Adrenal gland (tissue), 5 donors: ENCODE measurements at regions not wholly inside any gene's neighbourhood (a gene's known extent, or its start where the extent isn't known, plus 50 kb on each side); places are given as distances from the start of the nearest gene placed in this dataset.

Source experiments
- POLR2A ChIP-seq, 2 donors: fragments of 450-650 bp; IDR thresholded peaks; one replicate each; pipeline ENCODE4 v1.6.1; 2017; ENCODE audit warnings: antibody characterized with exemption in 2 of 2, mild to moderate bottlenecking in 2 of 2, moderate library complexity in 1 of 2
- TF ChIP-seq, protein P1 (sequence below), 6 experiments: fragments of 450-650 bp in 4 of 6; fragments of 200-600 bp in 2 of 6; sonication (generic) in 1 of 6; IDR thresholded peaks; 1 replicate in 5 of 6; 2 replicates in 1 of 6; pipeline versions ENCODE4 v1.5.1 to v1.8.0; 2016 to 2021; ENCODE audit warnings: antibody characterized with exemption in 6 of 6, mild to moderate bottlenecking in 2 of 6, moderate library complexity in 1 of 6
- donor health status: DM: no; HTN: no; CAD: no.

DNA sequence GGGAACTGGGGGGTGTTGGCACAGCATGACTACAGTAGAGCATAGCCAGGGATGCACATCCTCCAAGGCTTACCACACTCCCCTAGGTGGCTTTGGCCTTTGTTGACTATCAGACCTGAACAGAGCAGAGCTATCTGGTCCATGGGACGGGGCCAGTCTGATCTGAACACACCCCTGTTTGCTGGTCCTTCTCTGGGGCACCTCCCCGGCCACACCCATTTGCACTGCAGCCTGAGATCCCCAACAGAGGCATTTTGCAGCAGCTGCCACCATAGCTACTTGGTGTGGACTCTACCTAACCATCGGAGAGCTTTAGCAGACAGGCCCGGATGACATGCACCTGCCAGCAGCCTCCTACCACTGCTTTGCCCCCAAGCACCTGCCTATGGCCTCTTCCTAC, 75.8 kb upstream of the NOX4 start:
- TF ChIP-seq, protein P1, sequence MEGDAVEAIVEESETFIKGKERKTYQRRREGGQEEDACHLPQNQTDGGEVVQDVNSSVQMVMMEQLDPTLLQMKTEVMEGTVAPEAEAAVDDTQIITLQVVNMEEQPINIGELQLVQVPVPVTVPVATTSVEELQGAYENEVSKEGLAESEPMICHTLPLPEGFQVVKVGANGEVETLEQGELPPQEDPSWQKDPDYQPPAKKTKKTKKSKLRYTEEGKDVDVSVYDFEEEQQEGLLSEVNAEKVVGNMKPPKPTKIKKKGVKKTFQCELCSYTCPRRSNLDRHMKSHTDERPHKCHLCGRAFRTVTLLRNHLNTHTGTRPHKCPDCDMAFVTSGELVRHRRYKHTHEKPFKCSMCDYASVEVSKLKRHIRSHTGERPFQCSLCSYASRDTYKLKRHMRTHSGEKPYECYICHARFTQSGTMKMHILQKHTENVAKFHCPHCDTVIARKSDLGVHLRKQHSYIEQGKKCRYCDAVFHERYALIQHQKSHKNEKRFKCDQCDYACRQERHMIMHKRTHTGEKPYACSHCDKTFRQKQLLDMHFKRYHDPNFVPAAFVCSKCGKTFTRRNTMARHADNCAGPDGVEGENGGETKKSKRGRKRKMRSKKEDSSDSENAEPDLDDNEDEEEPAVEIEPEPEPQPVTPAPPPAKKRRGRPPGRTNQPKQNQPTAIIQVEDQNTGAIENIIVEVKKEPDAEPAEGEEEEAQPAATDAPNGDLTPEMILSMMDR (IDR thresholded peaks at IDR 0.05) = no peak
- no peak for TF ChIP-seq POLR2A (IDR thresholded peaks at IDR 0.05)
